Astrocyte (in vitro differentiated cells and primary cell): ENCODE measurements at regions not wholly inside any gene's neighbourhood (a gene's known extent, or its start where the extent isn't known, plus 50 kb on each side); places are given as distances from the start of the nearest gene placed in this dataset.

Experiments used
- DNase-seq: peaks from one replicate; pipeline ENCODE4 v3.0.0-alpha.2; 2010; ENCODE audit warnings: low read depth
- FAIRE-seq: peaks from 2 replicates; lab custom pipeline; 2011; peaks lifted over from hg19 to GRCh38; lab: Jason Lieb, UNC
- H2AFZ ChIP-seq: 2 replicates; pipeline ENCODE4 v1.6.0; 2012; ENCODE audit warnings: low read depth, low read length, inconsistent platforms
- H3K27ac ChIP-seq: 2 replicates; pipeline ENCODE4 v1.5.1; 2011; ENCODE audit warnings: low read depth, low read length, inconsistent platforms
- H3K27me3 ChIP-seq: 2 replicates; pipeline ENCODE4 v1.6.0; 2011; ENCODE audit warnings: low read length, inconsistent platforms; ENCODE audit not compliant: insufficient read depth
- H3K36me3 ChIP-seq: 2 replicates; pipeline ENCODE4 v1.5.1; 2011; ENCODE audit warnings: low read length, inconsistent platforms; ENCODE audit not compliant: insufficient read depth
- H3K4me1 ChIP-seq: 2 replicates; pipeline ENCODE4 v1.5.1; 2011; ENCODE audit warnings: low read length, inconsistent platforms; ENCODE audit not compliant: insufficient read depth
- H3K4me2 ChIP-seq: 2 replicates; pipeline ENCODE4 v1.6.0; 2012; ENCODE audit warnings: low read length, inconsistent platforms
- H3K4me3 ChIP-seq: 2 replicates; pipeline ENCODE4 v1.5.1; 2011; ENCODE audit warnings: low read depth, mild to moderate bottlenecking, low read length, inconsistent platforms; ENCODE audit not compliant: insufficient read depth
- H3K79me2 ChIP-seq: 2 replicates; pipeline ENCODE4 v1.6.0; 2012; ENCODE audit warnings: mild to moderate bottlenecking, low read length, inconsistent platforms; ENCODE audit not compliant: insufficient read depth
- H3K9ac ChIP-seq: 2 replicates; pipeline ENCODE4 v1.6.0; 2012; ENCODE audit warnings: mild to moderate bottlenecking, low read length, inconsistent platforms
- H3K9me3 ChIP-seq: 2 replicates; pipeline ENCODE4 v1.5.1; 2012; ENCODE audit warnings: low read depth, mild to moderate bottlenecking, low read length, inconsistent platforms; ENCODE audit not compliant: insufficient read depth
- H4K20me1 ChIP-seq: 2 replicates; pipeline ENCODE4 v1.6.0; 2012; ENCODE audit warnings: low read length, inconsistent platforms; ENCODE audit not compliant: insufficient read depth
- H3K27ac Mint-ChIP-seq: one replicate; pipeline ENCODE4 v1.8.0; 2021; ENCODE audit warnings: mild to moderate bottlenecking, mixed read lengths; ENCODE audit not compliant: unreplicated experiment
- H3K27me3 Mint-ChIP-seq: one replicate; pipeline ENCODE4 v1.8.0; 2021; ENCODE audit warnings: low read depth, mixed read lengths; ENCODE audit not compliant: unreplicated experiment
- H3K36me3 Mint-ChIP-seq: one replicate; pipeline ENCODE4 v1.8.0; 2021; ENCODE audit warnings: low read depth, mixed read lengths; ENCODE audit not compliant: unreplicated experiment
- H3K4me1 Mint-ChIP-seq: one replicate; pipeline ENCODE4 v1.8.0; 2021; ENCODE audit warnings: low read depth, mixed read lengths; ENCODE audit not compliant: unreplicated experiment
- H3K4me3 Mint-ChIP-seq: one replicate; pipeline ENCODE4 v1.8.0; 2021; ENCODE audit warnings: mild to moderate bottlenecking, moderate library complexity, mixed read lengths; ENCODE audit not compliant: unreplicated experiment
- H3K9me3 Mint-ChIP-seq: one replicate; pipeline ENCODE4 v1.8.0; 2021; ENCODE audit warnings: mild to moderate bottlenecking, mixed read lengths; ENCODE audit not compliant: unreplicated experiment
- EZH2 ChIP-seq: IDR thresholded peaks from 2 replicates; pipeline ENCODE4 v1.6.1; 2012; ENCODE audit warnings: mild to moderate bottlenecking, low read length, inconsistent platforms; ENCODE audit not compliant: insufficient read depth
- TF ChIP-seq, protein P1 (sequence below): IDR thresholded peaks from 2 replicates; pipeline ENCODE4 v1.5.1; 2011; ENCODE audit warnings: low read depth, mild to moderate bottlenecking, inconsistent platforms, low read length, moderate library complexity; ENCODE audit not compliant: insufficient read depth

DNA sequence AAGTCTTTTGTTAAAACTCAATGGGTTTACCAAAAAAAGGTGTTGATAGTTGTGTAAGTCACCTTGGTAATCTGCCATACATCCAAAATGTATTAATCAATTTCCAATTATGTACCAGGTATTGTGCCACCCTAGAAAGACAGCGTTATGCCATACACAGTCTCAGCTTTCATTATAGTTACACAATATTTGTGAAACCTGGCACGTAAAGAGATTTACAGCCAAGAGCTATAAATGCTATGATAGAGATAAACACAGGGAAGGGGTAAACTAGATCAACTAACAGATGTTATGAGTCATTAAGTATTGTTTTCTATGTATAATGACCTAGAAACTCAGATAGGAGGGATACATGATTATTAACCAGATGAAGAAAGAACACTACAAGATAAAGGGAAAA, 725.6 kb upstream of the SLITRK5 start:
- TF ChIP-seq, protein P1, sequence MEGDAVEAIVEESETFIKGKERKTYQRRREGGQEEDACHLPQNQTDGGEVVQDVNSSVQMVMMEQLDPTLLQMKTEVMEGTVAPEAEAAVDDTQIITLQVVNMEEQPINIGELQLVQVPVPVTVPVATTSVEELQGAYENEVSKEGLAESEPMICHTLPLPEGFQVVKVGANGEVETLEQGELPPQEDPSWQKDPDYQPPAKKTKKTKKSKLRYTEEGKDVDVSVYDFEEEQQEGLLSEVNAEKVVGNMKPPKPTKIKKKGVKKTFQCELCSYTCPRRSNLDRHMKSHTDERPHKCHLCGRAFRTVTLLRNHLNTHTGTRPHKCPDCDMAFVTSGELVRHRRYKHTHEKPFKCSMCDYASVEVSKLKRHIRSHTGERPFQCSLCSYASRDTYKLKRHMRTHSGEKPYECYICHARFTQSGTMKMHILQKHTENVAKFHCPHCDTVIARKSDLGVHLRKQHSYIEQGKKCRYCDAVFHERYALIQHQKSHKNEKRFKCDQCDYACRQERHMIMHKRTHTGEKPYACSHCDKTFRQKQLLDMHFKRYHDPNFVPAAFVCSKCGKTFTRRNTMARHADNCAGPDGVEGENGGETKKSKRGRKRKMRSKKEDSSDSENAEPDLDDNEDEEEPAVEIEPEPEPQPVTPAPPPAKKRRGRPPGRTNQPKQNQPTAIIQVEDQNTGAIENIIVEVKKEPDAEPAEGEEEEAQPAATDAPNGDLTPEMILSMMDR, result no peak
- TF ChIP-seq EZH2, result no peak
- FAIRE-seq, result no peak

GRCh38 chr13:86946734-86947133, 724.4 kb upstream of the SLITRK5 start:
- no peaks in the 10 kb centered on the region for H3K4me1 Mint-ChIP-seq
- no peak overlapping the region for H3K4me2 ChIP-seq
- no peaks in the 10 kb centered on the region for H3K9me3 ChIP-seq
- H3K27ac ChIP-seq, result no peak overlapping the region
- H3K27me3 ChIP-seq, result no peaks in the 10 kb centered on the region
- TF ChIP-seq, protein P1, result no peak
- TF ChIP-seq EZH2, result no peak
- H3K9me3 Mint-ChIP-seq, result no peaks in the 10 kb centered on the region
- H3K36me3 Mint-ChIP-seq, result no peaks in the 10 kb centered on the region
- H3K79me2 ChIP-seq, result no peaks in the 10 kb centered on the region
- no peak overlapping the region for H3K27ac Mint-ChIP-seq
- no peaks in the 10 kb centered on the region for H3K36me3 ChIP-seq
- no peaks in the 10 kb centered on the region for H4K20me1 ChIP-seq
- no peaks in the 10 kb centered on the region for H3K27me3 Mint-ChIP-seq
- no peaks in the 10 kb centered on the region for H3K4me1 ChIP-seq
- H3K4me3 Mint-ChIP-seq, result no peak overlapping the region
- H3K4me3 ChIP-seq, result no peak overlapping the region
- no peak for FAIRE-seq
- H3K9ac ChIP-seq, result no peak overlapping the region
- no peak for DNase-seq
- no peak overlapping the region for H2AFZ ChIP-seq

More for the DNA sequence above, 725.6 kb upstream of the SLITRK5 start:
- Histone ChIP-seq H3K79me2 (no peaks in the 10 kb centered on the region), H3K27me3 (no peaks in the 10 kb centered on the region), H3K27ac (no peak overlapping the region), H3K9me3 (no peaks in the 10 kb centered on the region), H2AFZ (no peak overlapping the region), H3K36me3 (no peaks in the 10 kb centered on the region), H3K9ac (no peak overlapping the region), H3K4me3 (no peak overlapping the region), H3K4me1 (no peaks in the 10 kb centered on the region), H3K4me2 (no peak overlapping the region), H4K20me1 (no peaks in the 10 kb centered on the region)
- Mint-ChIP-seq H3K27me3 (no peaks in the 10 kb centered on the region), H3K4me3 (no peak overlapping the region), H3K9me3 (no peaks in the 10 kb centered on the region), H3K27ac (no peak overlapping the region), H3K36me3 (no peaks in the 10 kb centered on the region), H3K4me1 (no peaks in the 10 kb centered on the region)
- DNase-seq, result no peak

DNA sequence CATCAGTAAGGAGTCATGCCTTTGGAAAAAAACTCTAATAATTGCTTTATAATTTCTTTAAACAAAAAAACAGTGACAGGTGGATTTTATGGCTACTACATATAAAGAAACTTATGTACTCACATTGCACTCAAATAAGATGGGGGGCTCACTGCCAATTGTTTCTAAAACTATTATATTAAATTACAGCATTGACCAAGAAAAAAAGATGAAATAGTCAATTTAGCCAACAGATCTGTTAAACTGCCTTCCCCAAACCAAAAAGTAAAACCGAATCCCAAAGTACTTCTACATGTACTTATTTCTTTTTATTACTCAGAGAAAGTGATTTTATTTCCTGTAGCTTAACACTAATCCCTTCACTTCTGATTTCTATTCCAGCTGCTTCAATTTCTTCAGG, 716.8 kb upstream of the SLITRK5 start:
- no peak overlapping the region for H3K9ac ChIP-seq
- H3K9me3 Mint-ChIP-seq, result no peaks in the 10 kb centered on the region
- H3K4me3 ChIP-seq, result no peak overlapping the region
- no peak overlapping the region for H3K27ac ChIP-seq
- H3K4me3 Mint-ChIP-seq, result no peak overlapping the region
- no peaks in the 10 kb centered on the region for H3K27me3 ChIP-seq
- no peak overlapping the region for H2AFZ ChIP-seq
- H3K9me3 ChIP-seq, result no peaks in the 10 kb centered on the region
- no peak overlapping the region for H3K27ac Mint-ChIP-seq
- H3K4me2 ChIP-seq, result no peak overlapping the region
- H3K36me3 Mint-ChIP-seq, result no peaks in the 10 kb centered on the region
- FAIRE-seq, result no peak
- no peaks in the 10 kb centered on the region for H3K4me1 ChIP-seq
- no peak for DNase-seq
- no peaks in the 10 kb centered on the region for H4K20me1 ChIP-seq
- no peaks in the 10 kb centered on the region for H3K36me3 ChIP-seq
- H3K27me3 Mint-ChIP-seq, result no peaks in the 10 kb centered on the region
- TF ChIP-seq EZH2, result no peak
- TF ChIP-seq, protein P1, result no peak
- H3K4me1 Mint-ChIP-seq, result no peaks in the 10 kb centered on the region
- H3K79me2 ChIP-seq, result no peaks in the 10 kb centered on the region
